Common myeloid progenitor, CD34-positive (primary cell): ENCODE measurements at regions not wholly inside any gene's neighbourhood (a gene's known extent, or its start where the extent isn't known, plus 50 kb on each side); places are given as distances from the start of the nearest gene placed in this dataset.

ENCODE experiments used
- CTCF ChIA-PET: fragments of 350-600 bp; sonication (Branson Sonifier 250); formaldehyde crosslinking; loops from one replicate; lab custom pipeline; 2021; ENCODE audit warnings: antibody characterized with exemption; lab: Charles Lee
- POLR2A ChIA-PET: fragments of 350-600 bp; sonication (Branson Sonifier 250); formaldehyde crosslinking; loops from one replicate; lab custom pipeline; 2021; ENCODE audit warnings: antibody characterized with exemption; lab: Charles Lee
- DNase-seq, 3 donors: peaks; one replicate each; pipeline versions ENCODE4 v3.0.0 to v3.0.0-alpha.2; 2013
- H3K27ac ChIP-seq, 2 experiments: 1 replicate in 1 of 2; 2 replicates in 1 of 2; pipeline ENCODE4 v1.7.0; 2013; ENCODE audit warnings: inconsistent platforms in 2 of 2, low read length in 2 of 2, mild to moderate bottlenecking in 2 of 2, low read depth in 1 of 2, moderate library complexity in 1 of 2; ENCODE audit not compliant: severe bottlenecking in 2 of 2, insufficient read depth in 1 of 2, poor library complexity in 1 of 2
- H3K27me3 ChIP-seq, 5 experiments: replicated peaks in 2 of 5; 1 replicate in 3 of 5; 2 replicates in 2 of 5; pipeline versions ENCODE4 v1.6.1 to v1.7.0; 2013; ENCODE audit warnings: low read length in 4 of 5, mild to moderate bottlenecking in 2 of 5, moderate library complexity in 2 of 5, inconsistent platforms in 1 of 5; ENCODE audit not compliant: insufficient read depth in 5 of 5, control insufficient read depth in 4 of 5
- H3K36me3 ChIP-seq, 4 experiments: 1 replicate in 2 of 4; 2 replicates in 2 of 4; pipeline versions ENCODE4 v1.6.1 to v1.7.0; 2013; ENCODE audit warnings: low read length in 3 of 4, control low read depth in 1 of 4, mild to moderate bottlenecking in 1 of 4; ENCODE audit not compliant: control insufficient read depth in 4 of 4, insufficient read depth in 4 of 4
- H3K4me1 ChIP-seq, 4 experiments: 1 replicate in 3 of 4; 2 replicates in 1 of 4; pipeline versions ENCODE4 v1.6.1 to v1.7.1; 2013; ENCODE audit warnings: low read length in 3 of 4, mild to moderate bottlenecking in 3 of 4, control low read depth in 1 of 4, inconsistent platforms in 1 of 4, moderate library complexity in 1 of 4; ENCODE audit not compliant: control insufficient read depth in 4 of 4, insufficient read depth in 4 of 4; ENCODE audit errors: control extremely low read depth in 1 of 4
- H3K4me3 ChIP-seq, 7 experiments: 1 replicate in 4 of 7; 2 replicates in 3 of 7; pipeline versions ENCODE4 v1.5.1 to v1.7.0; 2013; ENCODE audit warnings: mild to moderate bottlenecking in 7 of 7, low read length in 6 of 7, moderate library complexity in 6 of 7, inconsistent platforms in 2 of 7, low read depth in 2 of 7, control low read depth in 1 of 7; ENCODE audit not compliant: insufficient read depth in 4 of 7, control insufficient read depth in 1 of 7; ENCODE audit errors: extremely low read depth in 1 of 7
- H3K9me3 ChIP-seq, 5 experiments: 1 replicate in 4 of 5; 2 replicates in 1 of 5; pipeline versions ENCODE4 v1.6.1 to v1.7.1; 2013; ENCODE audit warnings: low read length in 4 of 5, mild to moderate bottlenecking in 2 of 5, inconsistent platforms in 1 of 5, low read depth in 1 of 5, moderate library complexity in 1 of 5; ENCODE audit not compliant: control insufficient read depth in 4 of 5, insufficient read depth in 2 of 5; ENCODE audit errors: control extremely low read depth in 1 of 5
- WGBS: methylation state at CpG from one replicate; pipeline ENCODE4 v1.1.5; 2013; ENCODE audit not compliant: insufficient coverage; 5-methylcytosine and 5-hydroxymethylcytosine counted together

DNA sequence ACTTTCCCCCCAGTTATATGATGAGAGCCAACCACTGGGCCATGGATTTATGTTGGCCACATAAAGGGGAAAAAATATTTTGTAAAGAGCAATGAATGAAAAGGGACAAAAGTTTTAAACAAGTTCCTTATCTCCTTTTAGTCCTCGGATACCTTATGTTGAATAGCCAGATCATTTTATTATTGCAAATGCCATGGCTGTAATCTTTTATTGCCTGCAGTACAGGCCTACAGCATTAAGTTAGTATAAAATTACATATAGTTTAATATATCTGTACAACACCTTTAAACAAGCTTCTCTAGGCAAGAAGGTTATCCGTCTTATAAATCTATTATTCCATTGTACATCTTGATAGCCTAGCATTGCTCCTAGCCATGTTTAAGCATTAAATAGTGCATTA is 93.9 kb upstream of the SLC35B3 start:
- DNase-seq: no peak
- CTCF ChIA-PET: no interaction called here
- Histone ChIP-seq H3K27me3 (no peaks in the 10 kb centered on the region), H3K4me1 (no peaks in the 10 kb centered on the region), H3K9me3 (no peaks in the 10 kb centered on the region), H3K36me3 (no peaks in the 10 kb centered on the region), H3K27ac (no peak overlapping the region), H3K4me3 (no peak overlapping the region)
- WGBS: no CpG with 5 or more reads among the region's 2 CpGs
- POLR2A ChIA-PET: no interaction called here

DNA sequence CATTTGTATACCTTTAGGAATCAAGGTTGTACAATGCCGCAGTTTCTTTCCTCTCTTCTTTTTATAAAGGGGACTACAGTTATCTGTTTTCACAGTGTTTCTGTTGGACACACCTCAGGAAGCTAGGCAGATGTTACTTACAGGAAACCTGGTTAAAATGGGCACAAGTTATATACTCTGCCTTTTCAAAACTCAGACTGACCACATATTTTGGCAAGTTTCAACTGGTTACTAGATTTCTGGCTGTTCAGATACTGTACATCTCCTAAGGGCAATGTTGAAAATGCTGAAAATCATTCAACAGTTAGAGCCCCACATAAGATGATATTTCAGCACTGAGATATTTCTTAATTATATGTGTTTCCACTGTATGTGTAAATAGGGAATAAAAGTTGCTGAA is 92.5 kb upstream of the SLC35B3 start:
- no peaks in the 10 kb centered on the region for H3K9me3 ChIP-seq
- POLR2A ChIA-PET: no interaction called here
- H3K36me3 ChIP-seq: no peaks in the 10 kb centered on the region
- no peak overlapping the region for H3K4me3 ChIP-seq
- no peaks in the 10 kb centered on the region for H3K4me1 ChIP-seq
- no peaks in the 10 kb centered on the region for H3K27me3 ChIP-seq
- CTCF ChIA-PET: no interaction called here
- no peak overlapping the region for H3K27ac ChIP-seq
- no peak for DNase-seq
- WGBS: 100% methylated on average over 1 of the region's 1 CpG

DNA sequence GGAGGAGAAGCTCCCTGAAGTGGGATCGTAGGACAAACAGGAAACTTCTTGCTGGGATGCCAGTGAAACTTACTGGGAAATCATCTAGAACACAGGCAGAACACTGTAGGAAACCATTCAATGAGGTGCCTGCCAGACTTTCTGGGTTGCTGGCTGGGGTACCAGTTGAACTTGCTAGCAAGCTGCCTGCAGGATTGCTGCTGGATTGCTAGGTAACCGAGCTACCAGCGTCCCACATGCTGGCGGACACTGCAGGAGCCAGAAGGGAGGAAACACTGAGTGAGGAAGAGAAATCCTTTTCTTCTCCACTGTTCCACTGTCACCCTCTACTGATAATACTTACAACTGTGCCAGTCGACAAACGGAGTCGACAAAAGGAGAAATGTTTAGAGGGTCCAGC is 91.3 kb upstream of the SLC35B3 start:
- POLR2A ChIA-PET: no interaction called here
- CTCF ChIA-PET: no interaction called here
- Histone ChIP-seq H3K27ac (no peak overlapping the region), H3K4me1 (no peaks in the 10 kb centered on the region), H3K27me3 (no peaks in the 10 kb centered on the region), H3K9me3 (no peaks in the 10 kb centered on the region), H3K4me3 (no peak overlapping the region), H3K36me3 (no peaks in the 10 kb centered on the region)
- 93% methylated on average over 3 of the region's 7 CpGs for WGBS
- DNase-seq: no peak

DNA sequence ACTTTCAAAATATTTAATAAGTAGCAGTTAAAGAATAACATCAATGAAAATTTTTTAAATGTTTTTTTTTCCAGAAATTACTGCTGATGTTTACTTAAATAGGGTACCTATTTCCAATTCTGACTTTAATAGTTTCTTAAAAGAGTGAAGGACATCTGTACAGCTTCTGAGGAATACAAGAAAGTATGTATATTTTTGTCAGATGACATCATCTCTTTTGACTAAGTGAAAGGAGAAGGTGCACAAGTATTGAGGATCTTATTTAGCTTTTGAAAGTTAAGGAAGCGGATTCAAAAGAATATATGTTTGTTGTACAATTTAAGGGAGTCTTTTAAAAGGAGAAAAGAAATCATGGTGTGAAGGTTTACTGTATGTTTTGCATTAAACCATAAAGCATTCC is 90.0 kb upstream of the SLC35B3 start:
- no peaks in the 10 kb centered on the region for H3K4me1 ChIP-seq
- H3K27me3 ChIP-seq: no peaks in the 10 kb centered on the region
- WGBS: 100% methylated on average over 1 of the region's 1 CpG
- no peaks in the 10 kb centered on the region for H3K36me3 ChIP-seq
- no peak overlapping the region for H3K4me3 ChIP-seq
- no peak overlapping the region for H3K27ac ChIP-seq
- ChIA-PET POLR2A (no interaction called here), CTCF (no interaction called here)
- H3K9me3 ChIP-seq: no peaks in the 10 kb centered on the region
- DNase-seq: no peak

DNA sequence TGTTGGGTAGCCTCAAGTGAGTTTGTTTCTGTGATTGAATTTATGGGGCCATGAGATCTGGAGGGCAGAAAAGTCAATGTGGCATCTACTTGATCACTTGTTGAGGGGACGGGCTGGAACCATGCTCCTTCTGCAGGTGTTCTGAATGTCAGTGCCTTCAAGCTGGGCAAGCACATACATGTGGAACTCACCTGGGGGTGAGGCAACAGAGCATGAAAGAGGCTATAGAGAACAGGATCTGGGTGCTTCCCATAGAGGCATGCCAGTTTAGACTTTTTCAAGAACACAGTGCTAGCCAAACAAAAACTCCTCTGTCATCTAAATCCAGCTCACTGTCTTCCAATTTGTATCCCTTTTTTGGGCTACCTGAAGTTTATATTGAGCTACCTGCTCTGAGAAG is 77.8 kb upstream of the SLC35B3 start:
- WGBS: 100% methylated on average over 1 of the region's 1 CpG
- H3K36me3 ChIP-seq: no peaks in the 10 kb centered on the region
- H3K27me3 ChIP-seq: no peaks in the 10 kb centered on the region
- H3K4me3 ChIP-seq: no peak overlapping the region
- no peaks in the 10 kb centered on the region for H3K9me3 ChIP-seq
- no peak overlapping the region for H3K27ac ChIP-seq
- CTCF ChIA-PET: interaction anchor here (0.9 to 1.3 kb wide), 2 partner anchors 8 to 1917 kb away, joined by 3 read pairs; no protein-coding TSS in a partner anchor
- POLR2A ChIA-PET: no interaction called here
- no peak for DNase-seq
- H3K4me1 ChIP-seq: no peaks in the 10 kb centered on the region

DNA sequence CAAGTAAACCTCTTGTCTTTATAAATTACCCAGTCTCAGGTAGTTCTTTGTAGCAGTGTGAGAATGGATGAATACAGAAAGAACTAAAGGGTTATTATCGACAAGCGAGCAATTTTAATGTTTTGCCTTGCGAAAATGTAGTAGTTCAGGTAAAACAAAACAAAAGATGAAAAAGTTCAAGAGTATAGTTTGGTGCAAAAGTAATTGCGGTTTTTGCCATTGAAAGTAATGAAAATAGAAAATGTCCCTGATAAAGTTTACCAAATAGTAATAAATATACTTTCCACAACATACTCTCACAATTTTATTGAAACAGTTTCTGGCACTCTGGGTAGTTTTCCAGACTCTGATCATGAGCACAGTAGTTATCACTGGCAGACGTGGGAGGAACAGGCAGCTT is 71.9 kb upstream of the SLC35B3 start:
- peaks cover 0 to 2% (median 0%) of the 10 kb centered on the region in 5 experiments for H3K27me3 ChIP-seq
- H3K27ac ChIP-seq: no peak overlapping the region
- H3K4me3 ChIP-seq: no peak overlapping the region
- H3K4me1 ChIP-seq: no peaks in the 10 kb centered on the region
- no peaks in the 10 kb centered on the region for H3K36me3 ChIP-seq
- 96% methylated on average over 4 of the region's 5 CpGs for WGBS
- H3K9me3 ChIP-seq: peaks cover 0 to 3% (median 0%) of the 10 kb centered on the region in 5 experiments
- no peak for DNase-seq
- ChIA-PET CTCF (no interaction called here), POLR2A (no interaction called here)

GRCh38 chr6:8506126-8506525 is 70.8 kb upstream of the SLC35B3 start:
- POLR2A ChIA-PET: no interaction called here
- Histone ChIP-seq H3K9me3 (peaks cover 0 to 6% (median 0%) of the 10 kb centered on the region in 5 experiments), H3K27ac (no peak overlapping the region), H3K4me3 (no peak overlapping the region), H3K36me3 (no peaks in the 10 kb centered on the region), H3K4me1 (no peaks in the 10 kb centered on the region), H3K27me3 (peaks cover 0 to 2% (median 0%) of the 10 kb centered on the region in 5 experiments)
- CTCF ChIA-PET: no interaction called here
- no peak for DNase-seq
- WGBS: 17% methylated on average over 1 of the region's 1 CpG
